ENCODE measurements at regions not wholly inside any gene's neighbourhood (a gene's known extent, or its start where the extent isn't known, plus 50 kb on each side); places are given as distances from the start of the nearest gene placed in this dataset.

DNA sequence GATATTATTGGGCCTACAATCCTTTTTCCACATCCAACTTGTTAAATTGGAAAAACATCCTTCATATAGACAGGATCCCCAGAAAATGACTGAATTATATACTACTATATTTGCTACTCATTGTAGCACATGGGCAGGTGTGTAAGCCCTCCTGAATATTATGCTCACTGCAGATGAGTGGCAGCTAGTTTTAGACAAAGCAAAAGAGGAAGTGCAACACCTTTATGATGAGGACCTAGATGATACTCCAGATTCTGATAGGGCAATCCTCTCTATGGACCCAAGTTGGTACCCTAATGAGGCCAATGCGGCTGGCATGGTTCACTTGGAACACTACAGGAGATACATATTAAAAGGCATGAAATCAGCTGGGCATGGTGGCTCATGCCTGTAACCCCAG is 119.1 kb upstream of the PLCL2 start:
- TF ChIP-seq ZFX (IDR thresholded peaks at IDR 0.05): no peak
- TF ChIP-seq CTCF (conservative IDR thresholded peaks at IDR 0.05): no peak
